Activated T-cell treated with anti-CD3 and anti-CD28 coated beads for 24 hours (primary cell): ENCODE measurements at regions not wholly inside any gene's neighbourhood (a gene's known extent, or its start where the extent isn't known, plus 50 kb on each side); places are given as distances from the start of the nearest gene placed in this dataset.

ENCODE experiments used
- DNase-seq: peaks from one replicate; pipeline ENCODE4 v3.0.0-alpha.2; 2020; ENCODE audit warnings: low read depth

DNA sequence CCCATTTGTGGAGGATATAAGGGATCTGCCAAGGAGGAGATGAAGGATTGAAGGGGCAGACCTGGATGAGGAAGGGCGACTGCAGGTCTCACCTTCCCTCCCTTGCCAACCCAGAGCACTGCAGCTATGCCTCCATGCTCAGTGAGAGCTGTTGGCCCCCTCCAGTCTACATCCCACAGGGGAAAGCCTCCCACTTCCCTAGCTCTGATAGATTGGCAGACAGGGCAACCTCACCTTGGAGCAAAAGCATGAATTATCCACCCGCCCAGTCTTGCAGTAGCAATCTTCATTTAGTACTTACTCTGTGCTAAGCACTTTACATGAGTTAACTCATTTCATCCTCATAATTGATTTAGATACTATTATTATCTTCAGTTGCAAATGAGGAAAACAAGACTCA lies 70.4 kb upstream of the SMNDC1 start:
- no peak for DNase-seq

DNA sequence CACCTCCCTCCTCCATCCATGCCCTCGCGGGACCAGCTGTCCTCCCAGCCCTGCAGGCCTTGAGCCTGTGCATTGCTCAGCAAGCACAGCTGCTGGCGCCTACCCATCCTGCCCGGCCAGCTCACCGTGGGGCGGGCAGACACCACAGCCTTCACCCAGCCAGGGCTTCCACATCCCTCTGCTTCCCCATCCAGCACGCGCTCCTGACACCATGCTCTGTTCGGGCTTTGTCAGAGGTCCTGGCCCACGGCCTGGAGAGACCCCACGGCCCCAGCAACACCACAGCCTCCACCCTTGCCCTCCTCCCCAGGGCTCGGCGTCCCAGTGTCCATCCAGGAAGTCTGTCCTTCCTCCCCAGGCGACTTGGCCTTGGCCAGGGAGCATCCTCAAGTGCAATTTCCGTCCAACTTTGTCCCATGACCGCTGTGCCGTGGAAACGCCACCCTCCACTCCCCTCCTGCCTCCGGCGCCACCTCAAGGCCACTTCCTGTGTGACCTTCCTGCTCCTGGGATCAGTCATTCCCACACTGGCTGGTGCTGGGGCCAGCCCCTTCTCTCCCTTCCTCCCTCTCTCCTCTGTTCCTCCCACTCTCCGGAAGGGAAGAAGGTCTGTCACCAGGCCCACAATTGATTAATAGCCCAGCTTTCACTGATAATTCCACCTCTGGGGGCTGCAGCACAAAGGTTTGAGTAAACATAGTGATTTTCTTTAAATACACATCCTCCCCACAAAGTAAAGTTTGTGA lies 71.5 kb upstream of the SMNDC1 start:
- DNase-seq = no peak

DNA sequence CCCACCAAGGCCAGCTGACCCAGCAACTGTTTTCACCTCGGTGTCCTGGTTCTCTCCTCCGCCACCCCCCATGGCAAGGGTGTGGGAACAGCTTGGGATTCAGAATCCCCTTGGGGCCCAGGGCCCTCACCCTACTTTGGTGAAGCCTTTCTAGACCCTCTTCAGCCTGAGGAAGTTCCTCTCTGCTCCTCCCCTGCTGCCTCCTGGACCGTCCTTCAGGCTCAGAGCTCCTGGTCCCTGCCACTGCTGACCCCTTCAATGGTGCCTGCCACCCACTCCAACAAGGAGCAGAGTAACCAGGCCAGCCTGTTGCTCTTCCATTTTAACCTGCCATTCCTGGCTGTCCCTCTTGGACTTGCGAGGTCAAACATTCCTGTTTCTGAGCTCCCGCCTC lies 72.0 kb upstream of the SMNDC1 start:
- no peak for DNase-seq

DNA sequence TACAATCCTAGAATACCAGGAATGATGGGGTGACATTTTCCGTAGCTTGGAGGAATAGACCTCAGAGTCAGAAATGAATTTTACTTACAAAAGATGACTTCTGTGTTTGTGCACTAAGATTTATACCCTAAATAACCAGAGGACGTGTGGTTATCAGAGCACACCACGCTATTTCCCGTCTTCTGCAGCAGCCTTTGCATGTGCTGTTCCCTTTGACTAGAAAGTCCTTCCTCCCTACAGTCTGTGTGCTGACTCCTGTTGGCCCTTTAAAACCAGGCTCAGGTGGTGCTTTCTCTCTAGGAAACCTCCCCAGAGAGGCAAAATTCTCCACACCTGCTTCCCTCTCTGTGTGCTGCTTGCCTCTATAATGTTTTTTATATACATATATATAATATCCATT lies 73.3 kb upstream of the SMNDC1 start:
- DNase-seq = no peak

DNA sequence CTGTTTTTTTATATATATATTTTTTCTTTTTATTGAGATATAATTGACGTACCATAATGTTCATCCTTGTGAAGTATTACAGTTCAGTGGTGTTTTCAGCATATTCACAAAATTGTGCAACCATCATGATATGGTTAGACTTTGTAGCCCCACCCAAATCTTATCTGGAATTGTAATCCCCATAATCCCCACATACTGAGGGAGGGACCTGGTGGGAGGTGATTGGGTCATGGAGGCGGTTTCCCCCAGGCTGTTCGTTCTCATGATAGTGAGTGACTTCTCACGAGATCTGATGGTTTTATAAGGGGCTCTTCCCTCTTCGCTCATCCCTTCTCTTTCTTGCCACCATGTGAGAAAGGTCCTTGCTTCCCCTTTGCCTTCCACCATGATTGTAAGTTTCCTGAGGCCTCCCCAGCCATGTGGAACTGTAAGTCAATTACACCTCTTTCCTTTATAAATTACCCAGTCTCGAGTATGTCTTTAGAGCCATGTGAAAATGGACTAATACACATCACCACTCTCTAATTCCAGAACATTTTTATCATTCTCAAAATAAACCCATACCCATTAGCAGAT lies 73.9 kb upstream of the SMNDC1 start:
- DNase-seq = no peak

DNA sequence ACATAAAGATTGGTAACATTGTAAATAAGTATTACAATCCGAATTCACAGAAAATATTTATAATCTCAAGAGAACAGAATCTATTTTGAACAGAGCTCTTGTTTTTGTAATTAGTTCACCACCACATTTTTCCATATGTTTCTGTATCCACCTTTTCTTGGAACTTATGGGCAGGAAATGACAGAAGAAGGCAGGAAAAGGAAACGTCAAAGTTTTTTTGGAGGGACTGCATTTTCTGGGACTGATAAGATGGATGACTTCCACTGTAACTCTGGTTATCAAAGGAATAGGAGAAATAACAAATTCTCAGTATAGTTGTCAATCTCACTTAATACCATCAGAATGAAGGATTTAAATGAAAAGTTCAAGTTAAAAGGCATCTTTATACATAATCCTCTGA lies 75.1 kb upstream of the SMNDC1 start:
- no peak for DNase-seq

DNA sequence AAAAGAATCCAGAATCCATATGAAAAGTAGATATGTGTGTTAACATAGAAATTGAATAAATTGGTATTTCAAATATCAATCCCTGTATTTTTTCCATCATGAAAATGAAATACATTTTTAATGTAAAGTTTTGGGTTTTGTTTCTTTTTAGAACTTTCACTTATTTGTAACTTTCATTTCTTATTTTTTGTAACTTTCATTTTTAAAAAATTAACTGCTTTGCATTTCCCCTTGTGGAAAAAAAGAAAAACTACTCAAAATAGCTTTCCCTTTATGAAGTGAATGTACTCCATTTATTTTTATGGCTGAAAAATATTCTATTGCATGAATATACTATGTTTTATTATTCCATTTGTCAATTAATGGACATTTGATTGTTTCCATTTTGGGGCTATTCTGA lies 75.6 kb upstream of the SMNDC1 start:
- no peak for DNase-seq

DNA sequence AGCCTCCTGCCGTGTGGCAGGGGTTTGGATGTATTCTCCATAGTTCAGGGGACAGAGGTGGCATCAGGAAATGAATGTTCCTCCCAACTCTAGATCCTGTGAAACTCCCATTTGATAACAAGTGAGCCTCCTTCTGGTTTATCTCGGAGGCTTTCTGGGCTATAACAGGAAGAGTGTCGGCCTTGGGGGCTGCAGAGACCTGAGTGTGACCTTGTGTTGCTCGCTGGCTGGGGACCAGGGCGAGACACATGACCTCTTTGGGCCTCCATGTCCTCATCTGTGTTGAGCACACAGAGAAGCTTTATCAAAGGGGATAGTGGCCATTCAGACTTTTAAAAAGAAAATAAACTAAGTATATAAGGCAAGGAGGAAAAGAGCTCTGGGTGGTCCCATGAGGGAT lies 78.0 kb upstream of the SMNDC1 start:
- no peak for DNase-seq

DNA sequence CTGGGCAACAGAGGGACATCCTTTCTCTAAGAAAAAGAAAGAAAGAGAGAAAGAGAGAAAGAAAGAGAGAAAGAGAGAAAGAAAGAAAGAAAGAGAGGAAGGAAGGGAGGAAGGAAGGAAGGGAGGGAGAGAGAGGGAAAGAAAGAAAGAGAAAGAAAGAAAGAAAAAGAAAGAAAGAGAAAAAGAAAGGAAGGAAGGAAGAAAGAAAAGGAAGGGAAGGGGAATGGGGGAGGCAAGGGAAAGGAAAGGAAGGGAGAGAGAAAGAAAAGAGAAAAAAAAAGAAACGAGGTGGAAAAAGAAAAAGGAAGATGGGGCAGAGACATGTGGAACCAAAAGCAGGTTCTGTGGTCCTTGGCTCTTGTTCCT lies 82.9 kb upstream of the SMNDC1 start:
- no peak for DNase-seq

DNA sequence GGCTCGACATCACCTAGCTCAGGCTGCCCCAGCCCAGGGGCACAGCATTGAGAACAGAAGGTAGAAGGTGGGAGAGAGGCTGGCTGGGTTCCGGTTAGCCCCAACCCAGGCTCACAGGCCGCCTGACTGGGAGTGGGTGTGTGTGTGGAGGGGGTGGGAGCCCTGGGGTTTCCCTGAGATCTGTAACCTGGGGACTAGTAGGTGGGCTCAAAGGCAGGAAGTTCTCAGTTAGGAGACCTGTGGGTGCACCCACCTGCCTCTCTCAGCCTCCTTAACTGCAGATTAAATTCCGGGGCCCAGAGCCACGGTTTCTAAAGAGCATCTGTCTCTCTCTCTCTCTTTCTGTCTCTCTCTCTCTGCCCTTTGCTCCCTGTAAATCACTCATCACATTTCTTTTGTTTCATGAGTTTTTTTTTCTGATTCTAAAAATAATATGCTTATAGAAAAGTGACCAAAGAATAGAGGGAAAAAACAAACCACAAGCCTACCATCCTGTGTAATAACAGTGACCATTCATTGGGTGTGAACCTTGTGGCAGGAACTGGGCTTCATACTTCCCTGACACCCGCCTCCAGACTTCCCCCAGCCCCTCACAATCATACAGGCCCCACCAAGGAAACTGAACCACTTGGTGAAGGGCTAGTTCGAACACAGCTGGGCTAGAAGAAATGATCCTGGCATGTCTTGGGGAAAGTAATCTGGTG lies 83.4 kb upstream of the SMNDC1 start:
- no peak for DNase-seq

DNA sequence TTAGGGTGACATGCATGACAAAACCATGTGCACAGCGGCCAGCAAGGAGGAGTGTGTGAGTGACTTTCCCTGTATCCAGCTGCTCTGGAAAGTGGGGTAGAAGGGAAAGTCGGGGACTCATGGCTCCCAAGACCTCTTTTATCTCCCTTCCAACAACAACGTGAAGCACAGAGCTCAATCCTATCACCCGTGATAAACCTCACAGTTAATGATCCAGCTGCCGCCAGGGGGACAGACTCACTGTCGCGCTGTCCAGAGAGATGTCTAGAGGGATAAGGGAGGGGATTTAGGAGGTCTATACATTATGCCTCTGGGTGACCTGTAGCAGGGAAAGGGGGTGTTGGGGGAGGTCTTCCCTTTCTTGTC lies 84.0 kb upstream of the SMNDC1 start:
- DNase-seq = no peak

DNA sequence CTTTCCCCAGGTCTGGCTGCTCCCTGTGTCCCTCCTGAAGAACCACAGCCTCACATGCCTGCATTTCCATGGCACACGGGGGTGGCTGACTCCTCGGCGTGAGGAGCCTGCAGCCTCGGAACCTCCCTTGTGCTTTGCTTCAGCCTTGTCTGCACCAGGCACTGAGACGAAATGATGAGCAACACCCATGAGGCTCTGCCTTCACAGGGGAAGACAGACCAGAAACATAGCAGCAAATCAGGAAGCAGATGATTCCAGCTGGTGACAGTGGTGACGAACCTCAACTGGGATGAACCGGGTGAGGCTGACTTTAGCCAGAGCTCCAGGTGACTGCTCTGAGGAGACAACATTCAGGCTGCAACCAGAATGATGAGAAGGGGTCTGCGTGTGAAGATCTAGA lies 84.5 kb upstream of the SMNDC1 start:
- no peak for DNase-seq

DNA sequence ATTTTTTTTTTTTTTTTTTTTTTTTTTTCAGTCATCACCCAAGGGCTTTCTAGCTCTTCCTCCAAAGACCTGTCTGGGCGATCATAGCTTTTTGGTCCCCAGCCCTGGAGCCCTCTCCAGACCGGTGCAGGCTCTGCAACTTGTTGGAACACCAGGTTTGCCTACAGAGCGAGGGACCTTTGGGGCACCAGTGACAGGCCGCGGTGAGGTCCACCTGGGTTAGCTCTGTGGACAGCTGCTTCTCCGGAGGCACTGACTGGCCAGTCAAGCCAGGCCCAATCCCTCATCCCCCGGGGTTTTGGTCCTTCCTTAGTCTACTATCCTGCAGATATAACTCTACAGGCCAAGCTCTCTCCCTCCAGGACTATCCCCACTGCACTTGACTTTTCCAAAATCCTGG lies 86.8 kb upstream of the SMNDC1 start:
- DNase-seq = no peak

DNA sequence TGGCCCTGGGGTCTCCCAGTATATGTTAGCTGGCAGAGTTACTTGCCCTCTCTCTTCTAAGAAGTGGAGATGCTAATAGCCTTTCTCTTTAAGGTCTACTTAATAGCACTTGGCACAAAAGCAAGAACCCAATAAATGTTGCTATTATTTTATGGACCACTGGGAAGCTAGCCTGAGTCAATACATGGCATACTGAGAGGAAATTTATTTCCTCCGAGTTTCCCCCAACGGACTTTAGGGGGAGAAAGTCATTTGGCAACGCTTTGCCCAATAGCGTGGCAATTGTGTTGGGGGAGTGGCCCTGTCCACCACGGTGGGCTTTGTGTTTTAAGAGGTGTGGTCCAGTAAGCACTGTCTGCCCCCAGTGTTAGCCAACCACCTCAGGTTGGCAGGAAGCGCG lies 87.4 kb upstream of the SMNDC1 start:
- DNase-seq = no peak

DNA sequence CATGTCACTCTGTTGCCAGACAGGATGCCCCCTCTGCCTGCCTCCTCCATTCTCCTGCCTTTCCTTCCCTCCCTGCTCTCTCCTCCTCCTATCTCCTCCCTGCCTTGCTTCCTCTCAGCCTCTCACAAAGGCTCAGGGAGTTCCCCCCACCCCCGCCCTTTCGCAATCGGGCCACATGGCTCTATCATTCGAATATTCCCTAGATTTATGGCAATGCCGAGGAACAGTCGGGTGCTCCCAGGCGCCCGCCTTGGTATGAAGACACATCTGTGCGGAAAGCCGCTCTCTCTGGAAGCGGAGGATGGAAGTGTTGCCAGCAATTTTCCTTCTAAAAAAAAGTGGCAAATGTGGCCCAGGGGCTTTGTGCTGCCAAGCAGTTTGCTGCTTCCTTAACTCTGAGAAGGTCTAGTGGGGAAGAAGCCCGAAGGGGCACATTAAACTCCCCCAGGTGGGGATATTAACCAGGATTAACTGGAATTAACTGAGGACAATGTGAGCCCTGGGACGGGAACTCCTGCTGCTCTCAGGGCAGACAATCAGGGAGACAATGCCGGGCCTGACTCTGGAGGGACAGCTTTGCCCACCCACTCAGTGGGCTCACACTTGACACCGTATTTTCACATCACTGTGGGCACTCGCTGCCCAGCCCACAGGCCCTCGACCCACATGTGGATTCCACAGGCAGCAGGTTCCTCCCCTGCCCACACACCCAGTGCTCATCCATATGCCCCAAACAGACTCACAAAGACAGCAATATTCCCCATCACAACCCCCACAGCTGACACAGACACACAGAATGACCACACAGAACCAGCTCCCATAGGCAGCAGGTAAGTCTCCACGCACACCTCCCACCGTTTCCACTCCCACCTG lies 88.4 kb upstream of the SMNDC1 start:
- no peak for DNase-seq

DNA sequence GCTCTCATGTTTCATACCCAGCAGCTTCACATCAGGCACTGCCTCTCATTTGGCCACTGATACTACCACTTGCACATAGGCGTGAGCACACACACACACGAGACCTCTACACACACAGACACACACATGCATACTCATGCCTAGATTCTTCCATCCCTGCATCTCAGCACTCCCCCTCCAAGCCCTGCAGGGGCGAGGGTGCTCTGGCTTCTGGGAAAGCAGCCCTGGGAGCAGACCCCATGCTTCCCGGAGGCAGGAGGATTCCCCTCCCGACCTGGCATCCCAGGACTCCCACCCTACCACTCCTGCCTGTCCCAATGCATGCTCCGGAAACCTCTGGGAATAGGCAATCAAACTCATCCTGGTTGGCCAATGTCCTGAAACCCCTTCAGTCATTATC lies 89.1 kb upstream of the SMNDC1 start:
- DNase-seq = no peak

DNA sequence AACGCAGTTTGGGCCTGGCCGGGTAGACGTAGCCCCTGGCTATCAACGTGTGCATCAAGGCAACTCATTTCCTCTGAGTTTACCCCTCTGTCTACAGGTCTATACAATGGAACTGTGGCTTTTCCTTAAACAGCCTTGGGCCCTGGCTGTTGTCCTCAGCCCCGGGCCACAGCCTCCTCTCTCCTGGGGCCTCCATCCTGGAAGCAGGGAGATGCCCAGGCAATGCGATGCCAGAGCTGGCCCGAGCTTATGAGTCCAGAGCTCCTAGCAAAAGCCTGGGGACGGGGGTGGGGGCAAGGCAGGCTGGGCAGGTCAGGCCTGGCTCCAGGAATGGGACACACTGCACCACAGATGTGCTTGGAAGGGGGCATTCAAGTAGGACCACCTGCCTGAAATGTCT lies 89.6 kb upstream of the SMNDC1 start:
- DNase-seq = no peak

DNA sequence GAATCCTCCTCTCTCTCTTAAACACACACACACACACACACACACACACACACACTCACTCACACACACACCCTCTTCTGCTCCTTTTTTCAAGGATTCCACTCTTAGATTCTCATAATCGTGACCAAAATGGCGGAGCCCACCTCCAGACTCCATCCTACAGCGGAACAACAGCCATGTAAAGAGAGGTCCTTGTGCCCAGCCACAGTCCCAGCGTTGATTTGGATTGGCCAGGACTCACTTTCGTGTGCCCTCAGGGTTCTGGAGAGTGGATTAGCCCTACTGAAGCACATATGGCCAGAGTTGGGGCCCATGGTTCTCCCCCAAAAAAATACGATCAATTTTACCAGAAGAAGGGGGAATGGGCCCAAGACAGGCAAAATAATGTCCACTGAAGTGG lies 90.2 kb upstream of the SMNDC1 start:
- DNase-seq = no peak

DNA sequence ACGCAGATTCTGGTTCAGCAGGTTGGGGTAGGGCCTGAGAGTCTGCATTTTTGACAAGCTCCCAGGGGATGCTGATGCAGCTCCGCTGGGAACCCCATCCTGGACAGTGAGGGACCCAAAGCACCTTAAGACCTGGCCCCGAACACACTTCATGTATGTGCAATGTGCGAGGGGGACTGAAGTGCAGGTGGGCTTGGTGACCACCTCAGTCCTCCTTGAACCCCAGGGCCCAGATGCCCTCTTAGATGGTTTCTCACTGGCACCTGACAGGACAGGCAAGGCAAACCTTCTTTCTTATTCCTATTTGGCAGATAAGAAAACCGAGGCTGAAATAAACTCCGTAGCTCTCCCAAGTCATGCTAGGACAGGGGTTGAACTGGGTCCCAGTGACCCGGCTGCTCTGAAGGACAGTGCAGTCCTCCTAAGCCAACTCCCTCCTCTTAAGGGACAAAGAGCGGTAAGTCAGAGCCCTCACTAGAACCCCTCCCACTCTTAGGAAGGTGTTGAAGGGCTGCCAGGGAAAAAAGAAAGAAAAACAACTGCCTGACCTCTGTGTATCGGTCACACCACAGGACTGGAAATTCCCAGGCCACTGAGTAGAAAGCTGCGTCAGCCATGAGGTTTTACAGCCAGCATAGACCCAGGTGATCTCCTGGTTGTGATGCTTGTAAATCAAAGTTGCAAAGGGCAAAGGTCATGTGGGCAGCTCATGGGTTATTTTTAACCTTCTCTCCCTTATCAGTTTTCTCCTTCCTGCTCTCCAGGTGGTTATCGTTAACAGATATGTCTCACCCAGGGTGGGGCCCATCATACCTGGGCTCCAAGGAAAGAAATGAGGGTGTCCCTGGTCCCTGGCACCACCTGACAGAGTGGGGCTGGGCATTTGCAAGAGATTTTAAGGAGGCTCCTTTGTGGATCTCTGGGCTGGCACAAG lies 90.9 kb upstream of the SMNDC1 start:
- DNase-seq = peak; percentile 25

DNA sequence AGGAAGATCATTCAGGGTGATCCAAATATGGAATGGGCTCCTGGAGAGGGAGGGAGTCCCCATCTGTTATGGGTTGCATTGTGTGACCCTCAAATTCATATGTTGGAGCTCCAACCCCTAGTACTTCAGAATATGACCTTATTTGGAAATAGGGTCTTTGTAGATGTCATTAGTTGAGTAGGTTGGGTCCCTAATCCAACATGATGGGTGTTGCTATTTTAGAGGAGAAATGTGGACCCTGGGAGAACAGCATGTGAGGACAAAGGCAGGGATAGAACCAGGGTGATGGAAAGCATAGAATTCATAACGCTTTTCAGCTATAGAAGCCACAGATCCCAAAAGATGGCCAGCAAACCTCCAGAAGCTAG lies 91.5 kb upstream of the SMNDC1 start:
- no peak for DNase-seq

DNA sequence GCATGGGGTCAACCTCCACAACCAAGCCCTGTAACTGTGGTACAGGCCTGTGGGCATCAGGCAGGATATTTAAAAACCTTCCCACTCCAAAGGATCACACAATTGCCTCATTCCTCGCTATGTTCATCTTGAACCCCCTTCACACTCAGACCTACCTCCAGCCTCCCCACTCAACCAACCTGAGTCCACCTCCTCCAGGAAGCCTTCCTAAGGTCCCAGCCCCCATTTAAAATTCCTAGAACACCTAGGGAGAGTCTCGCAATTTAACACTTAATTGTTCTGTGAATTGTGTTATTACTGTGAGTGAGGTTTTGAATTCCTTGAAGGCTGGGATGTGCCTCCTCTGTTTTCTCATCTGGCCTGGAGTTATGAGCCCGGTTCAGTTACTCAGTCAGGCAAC lies 93.1 kb upstream of the SMNDC1 start:
- no peak for DNase-seq
